ENCODE measurements at regions not wholly inside any gene's neighbourhood (a gene's known extent, or its start where the extent isn't known, plus 50 kb on each side); places are given as distances from the start of the nearest gene placed in this dataset.

DNA sequence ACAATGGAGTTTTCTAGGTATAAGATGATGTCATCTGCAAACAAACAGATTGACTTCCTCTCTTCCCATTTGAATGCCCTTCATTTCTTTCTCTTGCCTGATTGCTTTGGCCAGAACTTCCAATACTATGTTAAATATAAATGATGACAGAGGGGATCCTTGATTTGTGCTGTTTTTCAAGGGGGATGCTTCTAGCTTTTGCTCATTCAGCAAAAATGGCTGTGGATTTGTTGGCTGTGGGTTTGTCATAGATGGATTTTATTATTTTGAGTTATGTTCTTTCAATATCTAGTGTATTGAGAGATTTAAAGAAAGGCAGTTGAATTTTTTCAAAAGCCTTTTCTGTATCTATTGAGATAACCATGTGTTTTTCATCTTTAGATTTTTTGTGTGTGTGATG lies 662.4 kb upstream of the EYS start:
- Histone ChIP-seq H3K36me3 (no peaks in the 10 kb centered on the region), H3K27ac (no peak overlapping the region), H3K27me3 (no peaks in the 10 kb centered on the region), H3K4me1 (no peaks in the 10 kb centered on the region), H3K4me2 (no peak overlapping the region), H3K9me3 (replicated peaks in 1 of 11) (no peaks in the 10 kb centered on the region; a peak in 1 of 22 replicates), H3K9ac (no peak overlapping the region), H4K20me1 (no peaks in the 10 kb centered on the region), H3K4me3 (no peak overlapping the region)
- TF ChIP-seq Cebpa-rat (IDR thresholded peaks at IDR 0.05) = no peak

- Histone ChIP-seq H3K27ac (no peak overlapping the region), H3K4me2 (no peak overlapping the region), H3K9me3 (replicated peaks in 1 of 11) (peaks cover 0 to 4% (median 0%) of the 10 kb centered on the region in 11 experiments; a peak in 1 of 22 replicates), H3K27me3 (no peaks in the 10 kb centered on the region), H3K36me3 (no peaks in the 10 kb centered on the region), H3K4me1 (no peaks in the 10 kb centered on the region), H3K4me3 (no peak overlapping the region), H4K20me1 (no peaks in the 10 kb centered on the region), H3K9ac (no peak overlapping the region)
- no peak for TF ChIP-seq Cebpa-rat (IDR thresholded peaks at IDR 0.05)
These were observed 655.9 kb upstream of the EYS start for GRCh38 chr6:66362888-66363287.

- Histone ChIP-seq H3K9me3 (replicated peaks in 1 of 11) (peaks cover 0 to 4% (median 0%) of the 10 kb centered on the region in 11 experiments; a peak in 1 of 22 replicates), H3K4me1 (no peaks in the 10 kb centered on the region), H4K20me1 (no peaks in the 10 kb centered on the region), H3K4me2 (no peak overlapping the region), H3K4me3 (no peak overlapping the region), H3K9ac (no peak overlapping the region), H3K27me3 (no peaks in the 10 kb centered on the region), H3K36me3 (no peaks in the 10 kb centered on the region), H3K27ac (no peak overlapping the region)
- no peak for TF ChIP-seq Cebpa-rat (IDR thresholded peaks at IDR 0.05)
These were observed 654.9 kb upstream of the EYS start for GRCh38 chr6:66361886-66362285.

GRCh38 chr6:66357781-66358180 lies 650.8 kb upstream of the EYS start:
- Histone ChIP-seq H3K27ac (no peak overlapping the region), H3K4me1 (no peaks in the 10 kb centered on the region), H3K9me3 (replicated peaks in 1 of 11) (peaks cover 0 to 4% (median 0%) of the 10 kb centered on the region in 11 experiments; a peak in 1 of 22 replicates), H3K9ac (no peak overlapping the region), H3K36me3 (no peaks in the 10 kb centered on the region), H3K27me3 (no peaks in the 10 kb centered on the region), H4K20me1 (no peaks in the 10 kb centered on the region), H3K4me2 (no peak overlapping the region), H3K4me3 (no peak overlapping the region)
- no peak for TF ChIP-seq Cebpa-rat (IDR thresholded peaks at IDR 0.05)

DNA sequence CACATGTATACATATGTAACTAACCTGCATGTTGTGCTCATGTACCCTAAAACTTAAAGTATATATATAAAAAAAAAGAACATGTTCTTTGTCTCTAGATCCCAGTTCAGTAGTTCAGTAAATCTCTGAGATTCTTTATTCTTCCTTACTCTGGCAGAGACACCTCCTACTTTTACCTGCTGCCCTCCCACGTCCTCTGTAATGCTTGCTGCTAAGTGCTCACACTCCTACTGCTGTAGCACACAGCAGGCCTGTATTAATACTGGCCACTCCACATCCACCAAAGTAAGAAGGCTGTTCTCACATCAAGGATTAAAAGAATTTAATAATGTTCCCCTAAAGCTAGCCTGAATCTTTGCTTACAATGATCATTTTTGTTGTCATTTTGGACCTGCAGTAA lies 648.4 kb upstream of the EYS start:
- Histone ChIP-seq H3K4me2 (no peak overlapping the region), H3K9ac (no peak overlapping the region), H3K9me3 (replicated peaks in 1 of 11) (peaks cover 0 to 4% (median 0%) of the 10 kb centered on the region in 11 experiments; a peak in 1 of 22 replicates), H3K4me1 (no peaks in the 10 kb centered on the region), H4K20me1 (no peaks in the 10 kb centered on the region), H3K4me3 (no peak overlapping the region), H3K36me3 (no peaks in the 10 kb centered on the region), H3K27ac (no peak overlapping the region), H3K27me3 (no peaks in the 10 kb centered on the region)
- no peak for TF ChIP-seq Cebpa-rat (IDR thresholded peaks at IDR 0.05)

- H3K4me2 ChIP-seq = no peak overlapping the region
- no peak for TF ChIP-seq Cebpa-rat (IDR thresholded peaks at IDR 0.05)
- H3K4me1 ChIP-seq = no peaks in the 10 kb centered on the region
- no peak overlapping the region for H3K27ac ChIP-seq
- H3K36me3 ChIP-seq = no peaks in the 10 kb centered on the region
- H3K27me3 ChIP-seq = no peaks in the 10 kb centered on the region
- no peaks in the 10 kb centered on the region for H3K9me3 ChIP-seq (replicated peaks in 1 of 11)
- H4K20me1 ChIP-seq = no peaks in the 10 kb centered on the region
- H3K9ac ChIP-seq = no peak overlapping the region
- H3K4me3 ChIP-seq = no peak overlapping the region
These were observed 637.8 kb upstream of the EYS start for GRCh38 chr6:66344796-66345195.

DNA sequence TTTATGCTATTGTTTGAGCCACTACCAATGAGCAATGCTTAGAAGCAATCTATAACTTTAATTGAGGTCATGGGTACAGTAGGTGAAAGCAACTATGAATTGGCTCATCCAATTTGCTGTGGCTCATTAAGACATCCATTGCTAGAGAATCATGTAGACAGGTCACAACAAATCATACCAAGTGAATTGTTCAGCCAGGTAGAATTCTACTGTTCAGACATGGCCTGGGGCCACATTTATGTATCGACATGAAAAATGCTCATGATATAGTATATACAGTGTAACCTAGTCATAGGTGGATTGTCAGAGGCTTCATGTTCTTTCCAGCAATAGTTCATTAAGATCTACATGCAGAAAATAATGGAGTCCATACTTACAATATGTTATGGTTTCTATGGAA lies 633.7 kb upstream of the EYS start:
- Histone ChIP-seq H4K20me1 (no peaks in the 10 kb centered on the region), H3K36me3 (no peaks in the 10 kb centered on the region), H3K27ac (no peak overlapping the region), H3K4me2 (no peak overlapping the region), H3K4me3 (no peak overlapping the region), H3K27me3 (no peaks in the 10 kb centered on the region), H3K4me1 (no peaks in the 10 kb centered on the region), H3K9me3 (replicated peaks in 1 of 11) (no peaks in the 10 kb centered on the region), H3K9ac (no peak overlapping the region)
- TF ChIP-seq Cebpa-rat (IDR thresholded peaks at IDR 0.05) = no peak

DNA sequence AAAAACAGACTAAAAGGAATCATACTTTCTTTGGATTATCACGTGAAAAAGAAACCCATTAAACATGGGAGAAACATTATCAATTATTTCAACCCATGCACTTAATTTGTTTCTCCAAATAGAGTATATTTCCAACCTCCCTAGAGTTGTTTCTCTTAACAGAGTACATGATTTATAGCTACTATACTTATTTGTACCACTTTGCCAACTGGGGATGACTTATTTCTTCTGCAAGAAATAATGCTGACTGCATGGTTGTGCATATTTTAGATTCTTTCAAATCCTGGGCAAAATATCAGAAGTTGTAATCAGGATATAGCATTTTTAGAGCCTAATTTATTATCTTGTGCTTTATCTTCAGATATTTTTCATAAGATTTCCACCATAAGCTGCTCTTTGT lies 629.1 kb upstream of the EYS start:
- H3K9ac ChIP-seq = no peak overlapping the region
- TF ChIP-seq Cebpa-rat (IDR thresholded peaks at IDR 0.05) = no peak
- H3K4me1 ChIP-seq = no peaks in the 10 kb centered on the region
- H3K27ac ChIP-seq = no peak overlapping the region
- no peaks in the 10 kb centered on the region for H3K9me3 ChIP-seq (replicated peaks in 1 of 11)
- H3K36me3 ChIP-seq = no peaks in the 10 kb centered on the region
- H3K27me3 ChIP-seq = no peaks in the 10 kb centered on the region
- H4K20me1 ChIP-seq = no peaks in the 10 kb centered on the region
- no peak overlapping the region for H3K4me3 ChIP-seq
- no peak overlapping the region for H3K4me2 ChIP-seq

- Histone ChIP-seq H3K36me3 (no peaks in the 10 kb centered on the region), H3K27ac (no peak overlapping the region), H3K9ac (no peak overlapping the region), H3K9me3 (replicated peaks in 1 of 11) (no peaks in the 10 kb centered on the region), H3K4me3 (no peak overlapping the region), H3K4me2 (no peak overlapping the region), H3K4me1 (no peaks in the 10 kb centered on the region), H4K20me1 (no peaks in the 10 kb centered on the region), H3K27me3 (no peaks in the 10 kb centered on the region)
- no peak for TF ChIP-seq Cebpa-rat (IDR thresholded peaks at IDR 0.05)
These were observed 621.2 kb upstream of the EYS start for GRCh38 chr6:66328200-66328599.

DNA sequence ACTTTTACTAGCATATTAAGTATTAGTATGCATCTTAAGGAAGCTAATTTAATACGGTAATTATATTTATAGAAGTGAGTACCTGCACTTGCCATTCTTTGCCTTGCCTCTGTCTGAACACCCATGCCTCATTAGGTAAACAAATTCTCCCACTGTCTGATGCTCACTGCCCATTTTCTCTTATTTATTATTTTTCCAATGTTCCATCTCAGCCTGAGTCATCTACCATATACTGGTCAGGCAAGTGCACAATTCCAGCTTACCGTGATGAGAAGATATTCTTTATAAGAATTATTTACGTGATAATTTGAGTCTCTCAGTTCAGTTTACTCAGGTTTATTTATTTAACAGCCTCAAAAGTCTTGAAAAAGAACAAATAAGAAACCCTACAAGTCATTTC lies 619.2 kb upstream of the EYS start:
- no peak overlapping the region for H3K4me3 ChIP-seq
- no peaks in the 10 kb centered on the region for H3K27me3 ChIP-seq

GRCh38 chr6:66321017-66321416 lies 614.0 kb upstream of the EYS start:
- H3K27ac ChIP-seq = no peak overlapping the region
- H3K4me3 ChIP-seq = no peak overlapping the region
- H3K4me2 ChIP-seq = no peak overlapping the region
- H4K20me1 ChIP-seq = no peaks in the 10 kb centered on the region
- H3K36me3 ChIP-seq = no peaks in the 10 kb centered on the region
- no peak for TF ChIP-seq Cebpa-rat (IDR thresholded peaks at IDR 0.05)
- H3K4me1 ChIP-seq = no peaks in the 10 kb centered on the region
- H3K9ac ChIP-seq = no peak overlapping the region
- H3K27me3 ChIP-seq = no peaks in the 10 kb centered on the region
- H3K9me3 ChIP-seq (replicated peaks in 1 of 11) = no peaks in the 10 kb centered on the region

More for the DNA sequence above, 619.2 kb upstream of the EYS start:
- H3K9me3 ChIP-seq (replicated peaks in 1 of 11) = no peaks in the 10 kb centered on the region
- TF ChIP-seq Cebpa-rat (IDR thresholded peaks at IDR 0.05) = no peak
- no peak overlapping the region for H3K27ac ChIP-seq
- no peak overlapping the region for H3K9ac ChIP-seq
- H4K20me1 ChIP-seq = no peaks in the 10 kb centered on the region
- H3K4me2 ChIP-seq = no peak overlapping the region
- no peaks in the 10 kb centered on the region for H3K4me1 ChIP-seq
- no peaks in the 10 kb centered on the region for H3K36me3 ChIP-seq
